Body of pancreas (tissue), 4 donors: ENCODE measurements at regions not wholly inside any gene's neighbourhood (a gene's known extent, or its start where the extent isn't known, plus 50 kb on each side); places are given as distances from the start of the nearest gene placed in this dataset.

Experiments used
- ATAC-seq: fragments of 150-250 bp; one replicate; pipeline ENCODE4 v1.9.1; 2016
- DNase-seq, 4 donors: peaks; one replicate each; pipeline ENCODE4 v3.0.0-alpha.2; 2019
- H3K27ac ChIP-seq, 4 donors: fragments of 200-600 bp; sonication (generic); 1 replicate in 3 of 4; 2 replicates in 1 of 4; pipeline versions ENCODE4 v1.5.1 to v1.6.1; 2016 to 2019; ENCODE audit warnings: mild to moderate bottlenecking in 1 of 4, mixed read lengths in 1 of 4, moderate library complexity in 1 of 4
- H3K27me3 ChIP-seq, 2 donors: fragments of 200-600 bp; sonication (generic); one replicate each; pipeline ENCODE4 v1.6.0; 2016; ENCODE audit warnings: mild to moderate bottlenecking in 1 of 2
- H3K36me3 ChIP-seq, 2 donors: fragments of 200-600 bp; sonication (generic); replicated peaks in 1 of 2; 2 replicates each; pipeline ENCODE4 v1.5.1; 2016; ENCODE audit warnings: low read depth in 2 of 2; ENCODE audit not compliant: insufficient read depth in 1 of 2
- H3K4me1 ChIP-seq: fragments of 200-600 bp; sonication (generic); one replicate; pipeline ENCODE4 v1.6.0; 2016
- H3K4me3 ChIP-seq, 2 donors: fragments of 200-600 bp; sonication (generic); 1 replicate in 1 of 2; 2 replicates in 1 of 2; pipeline ENCODE4 v1.5.1; 2016 to 2019
- H3K9me3 ChIP-seq, 3 donors: fragments of 200-600 bp; sonication (generic); 1 replicate in 2 of 3; 2 replicates in 1 of 3; pipeline ENCODE4 v1.5.1; 2016
- POLR2A ChIP-seq, 3 donors: fragments of 450-650 bp; IDR thresholded peaks; one replicate each; pipeline ENCODE4 v1.6.1; 2016; ENCODE audit warnings: antibody characterized with exemption in 3 of 3, mild to moderate bottlenecking in 2 of 3
- WGBS, 2 donors: methylation state at CpG; one replicate each; pipeline ENCODE4 v1.1.5; 2017; 5-methylcytosine and 5-hydroxymethylcytosine counted together
- intact Hi-C: fragments of 100-400 bp; cut with DNase I; formaldehyde crosslinking; loops from one replicate; pipeline ENCODE4 v1.15.1; 2023
- TF ChIP-seq, protein P1 (sequence below), 7 experiments: fragments of 450-650 bp in 4 of 7; fragments of 200-600 bp in 3 of 7; sonication (generic) in 3 of 7; IDR thresholded peaks; one replicate each; pipeline ENCODE4 v1.5.1; 2016 to 2019; ENCODE audit warnings: antibody characterized with exemption in 7 of 7

DNA sequence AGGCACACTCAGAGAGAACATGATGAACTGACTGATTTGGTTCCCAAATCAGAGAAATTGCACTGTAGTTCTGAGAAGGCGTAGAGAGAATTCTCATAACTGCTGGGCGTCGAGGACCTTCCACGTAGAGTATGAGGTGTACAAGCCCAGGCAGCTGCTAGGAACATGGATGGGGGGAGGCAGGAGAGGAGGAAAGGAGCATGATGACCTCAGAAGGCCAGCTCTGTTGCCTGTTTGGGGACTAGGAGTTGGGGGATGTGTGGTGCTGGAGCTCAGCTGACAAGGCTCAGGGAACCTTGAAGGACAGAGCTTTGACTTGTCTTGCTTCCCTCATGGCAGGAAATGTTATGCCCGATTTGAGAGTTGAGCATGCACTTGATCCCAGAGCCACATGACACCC is 485.4 kb downstream of the IRX1 start:
- WGBS, 2 donors, result 70 to 79% methylated on average over 5 of the region's 5 CpGs
- DNase-seq (no peak), ATAC-seq (no peak)
- no peaks in the 10 kb centered on the region for H3K4me1 ChIP-seq
- H3K27me3 ChIP-seq, result no peaks in the 10 kb centered on the region
- no peak overlapping the region for H3K27ac ChIP-seq
- intact Hi-C loops, result no loop called here
- H3K4me3 ChIP-seq, result no peak overlapping the region
- TF ChIP-seq, protein P1, sequence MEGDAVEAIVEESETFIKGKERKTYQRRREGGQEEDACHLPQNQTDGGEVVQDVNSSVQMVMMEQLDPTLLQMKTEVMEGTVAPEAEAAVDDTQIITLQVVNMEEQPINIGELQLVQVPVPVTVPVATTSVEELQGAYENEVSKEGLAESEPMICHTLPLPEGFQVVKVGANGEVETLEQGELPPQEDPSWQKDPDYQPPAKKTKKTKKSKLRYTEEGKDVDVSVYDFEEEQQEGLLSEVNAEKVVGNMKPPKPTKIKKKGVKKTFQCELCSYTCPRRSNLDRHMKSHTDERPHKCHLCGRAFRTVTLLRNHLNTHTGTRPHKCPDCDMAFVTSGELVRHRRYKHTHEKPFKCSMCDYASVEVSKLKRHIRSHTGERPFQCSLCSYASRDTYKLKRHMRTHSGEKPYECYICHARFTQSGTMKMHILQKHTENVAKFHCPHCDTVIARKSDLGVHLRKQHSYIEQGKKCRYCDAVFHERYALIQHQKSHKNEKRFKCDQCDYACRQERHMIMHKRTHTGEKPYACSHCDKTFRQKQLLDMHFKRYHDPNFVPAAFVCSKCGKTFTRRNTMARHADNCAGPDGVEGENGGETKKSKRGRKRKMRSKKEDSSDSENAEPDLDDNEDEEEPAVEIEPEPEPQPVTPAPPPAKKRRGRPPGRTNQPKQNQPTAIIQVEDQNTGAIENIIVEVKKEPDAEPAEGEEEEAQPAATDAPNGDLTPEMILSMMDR (IDR thresholded peaks at IDR 0.05), result no peak
- no peak for TF ChIP-seq POLR2A (IDR thresholded peaks at IDR 0.05)
- no peaks in the 10 kb centered on the region for H3K36me3 ChIP-seq
- no peaks in the 10 kb centered on the region for H3K9me3 ChIP-seq

DNA sequence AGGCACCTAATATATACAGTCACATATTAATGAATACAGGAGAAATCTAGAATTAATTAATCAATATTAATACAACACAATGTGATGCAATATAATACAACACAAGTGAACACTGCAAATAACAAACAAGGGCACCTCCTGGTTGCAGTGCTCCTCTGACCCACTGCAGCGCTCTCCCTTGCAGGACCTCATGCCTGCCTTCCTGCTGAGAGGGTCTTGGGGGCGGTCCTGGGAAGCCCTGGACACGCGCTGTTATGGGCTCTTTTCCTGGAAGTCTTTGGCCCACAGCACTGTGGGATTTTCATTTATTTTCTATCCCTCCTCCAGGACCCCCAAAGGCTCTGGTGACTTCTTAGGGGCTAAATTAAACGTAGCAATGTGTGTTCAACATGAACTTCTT is 485.8 kb downstream of the IRX1 start:
- Histone ChIP-seq H3K27me3 (no peaks in the 10 kb centered on the region), H3K4me3 (no peak overlapping the region), H3K27ac (no peak overlapping the region), H3K4me1 (no peaks in the 10 kb centered on the region), H3K9me3 (no peaks in the 10 kb centered on the region), H3K36me3 (no peaks in the 10 kb centered on the region)
- DNase-seq (no peak), ATAC-seq (no peak)
- intact Hi-C loops, result no loop called here
- TF ChIP-seq, protein P1 (IDR thresholded peaks at IDR 0.05), result no peak
- TF ChIP-seq POLR2A (IDR thresholded peaks at IDR 0.05), result no peak
- 46 to 57% methylated on average over 5 of the region's 5 CpGs for WGBS, 2 donors

DNA sequence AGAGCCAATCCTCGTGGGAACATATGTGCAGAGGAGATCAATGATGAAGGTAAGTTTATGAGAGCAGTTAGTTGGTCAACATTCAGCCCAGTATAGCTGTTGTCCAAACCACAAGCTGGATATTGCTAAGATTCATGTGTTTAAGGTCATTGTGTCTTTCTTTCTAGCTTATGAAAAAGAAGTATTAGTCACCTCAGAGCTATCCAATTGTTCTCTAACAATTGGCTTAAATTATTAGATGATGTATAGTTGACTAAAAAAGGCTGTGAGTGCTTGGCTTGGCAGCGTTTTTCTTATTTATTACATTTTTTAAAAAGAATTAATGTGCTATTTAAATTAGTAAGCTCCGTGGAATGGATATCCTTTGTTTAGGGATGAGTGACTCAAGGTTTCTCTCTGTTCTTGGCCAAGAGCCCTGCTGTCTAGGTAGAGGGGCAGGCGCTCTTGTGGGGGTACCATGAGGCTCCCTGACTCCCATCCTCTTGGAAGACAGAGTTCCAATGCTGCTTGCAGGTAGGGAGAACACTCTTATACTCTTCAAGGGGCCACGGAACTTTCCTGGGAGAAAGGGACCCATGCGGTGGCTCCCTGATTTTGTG is 487.4 kb downstream of the IRX1 start:
- WGBS, 2 donors, result 52 to 63% methylated on average over 5 to 6 of the region's 6 CpGs
- intact Hi-C loops, result no loop called here

DNA sequence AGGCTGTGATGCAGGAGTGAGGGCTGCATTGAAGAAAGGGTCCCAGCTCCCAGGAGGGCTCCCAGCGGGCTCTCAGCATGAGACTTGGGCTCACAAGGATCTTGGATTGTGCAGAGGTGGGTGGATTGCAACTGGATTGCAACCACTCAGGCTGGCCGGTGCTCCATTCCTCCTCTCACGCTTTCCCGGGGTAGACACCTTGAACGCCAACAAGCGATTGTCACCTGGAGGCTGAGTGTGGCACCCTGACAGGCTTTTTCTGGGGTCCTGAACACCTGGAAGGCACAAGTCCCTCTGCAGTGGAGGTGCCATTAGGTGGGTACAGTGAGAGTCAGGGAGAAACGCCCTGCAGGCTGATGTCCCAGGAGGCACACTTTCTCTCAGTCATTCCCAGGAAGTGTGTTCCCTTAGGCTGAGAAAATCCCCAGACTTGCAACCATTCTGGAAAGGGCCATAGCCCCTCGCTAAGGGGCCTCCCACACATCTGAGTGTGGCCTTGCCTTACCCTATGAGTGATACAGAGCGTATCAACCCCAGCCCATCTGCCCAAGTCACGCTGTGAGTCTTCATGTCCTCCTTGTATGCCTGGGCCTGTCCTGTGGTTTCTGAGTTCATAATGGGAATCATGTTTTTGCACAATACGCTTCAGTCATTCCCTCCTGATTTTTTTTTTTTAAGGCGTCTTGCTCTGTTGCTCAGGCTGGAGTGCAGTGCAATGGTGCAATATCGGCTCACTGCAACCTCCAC is 488.1 kb downstream of the IRX1 start:
- no peaks in the 10 kb centered on the region for H3K27me3 ChIP-seq
- ATAC-seq (no peak), DNase-seq (no peak)
- no peaks in the 10 kb centered on the region for H3K9me3 ChIP-seq
- intact Hi-C loops, result no loop called here
- TF ChIP-seq, protein P1 (IDR thresholded peaks at IDR 0.05), result no peak
- TF ChIP-seq POLR2A (IDR thresholded peaks at IDR 0.05), result no peak
- WGBS, 2 donors, result 59 to 68% methylated on average over 9 to 13 of the region's 13 CpGs
- no peak overlapping the region for H3K4me3 ChIP-seq
- no peaks in the 10 kb centered on the region for H3K4me1 ChIP-seq
- H3K36me3 ChIP-seq, result no peaks in the 10 kb centered on the region
- H3K27ac ChIP-seq, result no peak overlapping the region

More for the DNA sequence above, 487.4 kb downstream of the IRX1 start:
- DNase-seq, result no peak
- ATAC-seq, result no peak
- Histone ChIP-seq H3K9me3 (no peaks in the 10 kb centered on the region), H3K4me1 (no peaks in the 10 kb centered on the region), H3K36me3 (no peaks in the 10 kb centered on the region), H3K27me3 (no peaks in the 10 kb centered on the region), H3K4me3 (no peak overlapping the region), H3K27ac (no peak overlapping the region)
- TF ChIP-seq POLR2A (IDR thresholded peaks at IDR 0.05), result no peak
- TF ChIP-seq, protein P1 (IDR thresholded peaks at IDR 0.05), result no peak

DNA sequence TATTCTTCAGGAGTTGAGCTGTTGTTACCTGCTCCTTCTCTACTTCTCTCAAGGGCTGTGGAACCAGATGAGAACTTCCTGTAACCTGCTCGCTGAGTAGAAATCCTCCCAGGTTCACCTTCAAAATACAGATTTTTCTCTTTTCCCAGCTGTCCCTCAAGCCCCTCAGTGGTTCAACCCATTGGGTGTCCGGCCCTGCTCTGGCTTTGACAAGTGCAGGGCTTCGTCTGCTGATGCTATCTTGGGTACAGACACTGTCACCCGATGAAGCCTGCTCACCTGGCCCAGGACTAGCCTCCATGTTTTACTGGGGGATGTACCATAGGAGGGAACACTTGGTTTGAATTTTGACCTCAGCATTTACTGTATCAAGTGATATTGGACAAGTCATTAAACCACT is 490.4 kb downstream of the IRX1 start:
- Histone ChIP-seq H3K36me3 (no peaks in the 10 kb centered on the region), H3K4me1 (no peaks in the 10 kb centered on the region), H3K27me3 (no peaks in the 10 kb centered on the region), H3K4me3 (no peak overlapping the region), H3K27ac (no peak overlapping the region), H3K9me3 (no peaks in the 10 kb centered on the region)
- DNase-seq, result no peak
- TF ChIP-seq POLR2A (IDR thresholded peaks at IDR 0.05), result no peak
- TF ChIP-seq, protein P1 (IDR thresholded peaks at IDR 0.05), result no peak
- intact Hi-C loops, result no loop called here
- WGBS, 2 donors, result 48 to 71% methylated on average over 4 of the region's 4 CpGs
- no peak for ATAC-seq
